ENCODE measurements at regions not wholly inside any gene's neighbourhood (a gene's known extent, or its start where the extent isn't known, plus 50 kb on each side); places are given as distances from the start of the nearest gene placed in this dataset.

DNA sequence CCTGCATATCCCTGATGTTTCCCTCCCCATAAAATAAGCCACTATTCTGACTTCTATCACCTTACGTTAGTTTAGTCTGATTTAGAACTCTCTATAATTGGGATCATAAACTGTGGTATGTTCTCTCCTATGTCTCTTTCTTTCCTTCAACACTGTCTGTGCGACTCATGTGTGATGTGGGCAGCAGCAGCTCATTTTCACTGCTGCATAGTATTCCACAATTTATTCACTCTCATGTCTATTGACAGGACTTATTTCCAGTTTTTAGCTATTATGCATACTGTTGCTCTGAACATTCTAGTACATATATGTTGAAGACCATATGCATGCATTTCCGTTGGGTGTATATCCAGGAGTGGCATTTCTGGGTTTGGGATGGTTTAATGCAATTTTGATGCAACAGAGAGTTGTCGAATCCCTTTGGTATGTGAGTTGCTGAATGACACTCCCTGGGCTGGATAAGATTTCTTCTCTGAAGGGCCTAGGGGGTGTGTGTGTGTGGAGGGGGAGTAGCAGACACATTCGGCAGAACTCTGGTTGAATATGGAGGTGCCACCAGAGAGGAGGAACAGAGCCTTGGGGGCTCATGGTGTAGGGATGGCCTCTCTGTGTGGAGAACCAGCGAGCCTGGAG lies 87.8 kb upstream of the PCBD1 start:
- TF ChIP-seq, protein P1, sequence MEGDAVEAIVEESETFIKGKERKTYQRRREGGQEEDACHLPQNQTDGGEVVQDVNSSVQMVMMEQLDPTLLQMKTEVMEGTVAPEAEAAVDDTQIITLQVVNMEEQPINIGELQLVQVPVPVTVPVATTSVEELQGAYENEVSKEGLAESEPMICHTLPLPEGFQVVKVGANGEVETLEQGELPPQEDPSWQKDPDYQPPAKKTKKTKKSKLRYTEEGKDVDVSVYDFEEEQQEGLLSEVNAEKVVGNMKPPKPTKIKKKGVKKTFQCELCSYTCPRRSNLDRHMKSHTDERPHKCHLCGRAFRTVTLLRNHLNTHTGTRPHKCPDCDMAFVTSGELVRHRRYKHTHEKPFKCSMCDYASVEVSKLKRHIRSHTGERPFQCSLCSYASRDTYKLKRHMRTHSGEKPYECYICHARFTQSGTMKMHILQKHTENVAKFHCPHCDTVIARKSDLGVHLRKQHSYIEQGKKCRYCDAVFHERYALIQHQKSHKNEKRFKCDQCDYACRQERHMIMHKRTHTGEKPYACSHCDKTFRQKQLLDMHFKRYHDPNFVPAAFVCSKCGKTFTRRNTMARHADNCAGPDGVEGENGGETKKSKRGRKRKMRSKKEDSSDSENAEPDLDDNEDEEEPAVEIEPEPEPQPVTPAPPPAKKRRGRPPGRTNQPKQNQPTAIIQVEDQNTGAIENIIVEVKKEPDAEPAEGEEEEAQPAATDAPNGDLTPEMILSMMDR (optimal IDR thresholded peaks at IDR 0.05 in 1 of 3, IDR thresholded peaks at IDR 0.05 in 1 of 3, conservative IDR thresholded peaks at IDR 0.05 in 1 of 3; ENCODE audit: extremely low read depth in 1 of 3, insufficient read depth in 2 of 3, low read length in 3 of 3) = no peak
- TF ChIP-seq EZH2 (IDR thresholded peaks at IDR 0.05; ENCODE audit: low read length) = no peak

Data from keratinocyte (primary cell).